Subcutaneous abdominal adipose tissue (tissue), 5 donors: ENCODE measurements at regions not wholly inside any gene's neighbourhood (a gene's known extent, or its start where the extent isn't known, plus 50 kb on each side); places are given as distances from the start of the nearest gene placed in this dataset.

Experiments used
- H3K27ac ChIP-seq: one replicate; pipeline ENCODE4 v1.7.0; 2013; ENCODE audit warnings: low read depth, mild to moderate bottlenecking, inconsistent platforms, low read length, moderate library complexity
- H3K27me3 ChIP-seq, 5 donors: one replicate each; pipeline ENCODE4 v1.7.0; 2013; ENCODE audit warnings: low read length in 5 of 5, inconsistent platforms in 1 of 5; ENCODE audit not compliant: control insufficient read depth in 5 of 5, insufficient read depth in 4 of 5
- H3K36me3 ChIP-seq, 5 donors: one replicate each; pipeline ENCODE4 v1.7.0; 2013; ENCODE audit warnings: low read length in 5 of 5; ENCODE audit not compliant: control insufficient read depth in 5 of 5, insufficient read depth in 5 of 5
- H3K4me1 ChIP-seq, 5 donors: one replicate each; pipeline ENCODE4 v1.7.0; 2013; ENCODE audit warnings: low read length in 5 of 5, mild to moderate bottlenecking in 3 of 5, moderate library complexity in 1 of 5; ENCODE audit not compliant: control insufficient read depth in 5 of 5, insufficient read depth in 5 of 5
- H3K4me3 ChIP-seq, 5 donors: one replicate each; pipeline ENCODE4 v1.7.0; 2013; ENCODE audit warnings: low read length in 5 of 5, low read depth in 1 of 5
- H3K9ac ChIP-seq, 5 donors: one replicate each; pipeline ENCODE4 v1.7.0; 2013; ENCODE audit warnings: low read length in 5 of 5, mild to moderate bottlenecking in 4 of 5, moderate library complexity in 3 of 5
- H3K9me3 ChIP-seq, 5 donors: one replicate each; pipeline ENCODE4 v1.7.0; 2013; ENCODE audit warnings: low read length in 5 of 5; ENCODE audit not compliant: control insufficient read depth in 5 of 5
- donor health status: healthy.
- donor health status: healthy.
- donor health status: healthy.
- donor health status: healthy.
- donor health status: healthy.

DNA sequence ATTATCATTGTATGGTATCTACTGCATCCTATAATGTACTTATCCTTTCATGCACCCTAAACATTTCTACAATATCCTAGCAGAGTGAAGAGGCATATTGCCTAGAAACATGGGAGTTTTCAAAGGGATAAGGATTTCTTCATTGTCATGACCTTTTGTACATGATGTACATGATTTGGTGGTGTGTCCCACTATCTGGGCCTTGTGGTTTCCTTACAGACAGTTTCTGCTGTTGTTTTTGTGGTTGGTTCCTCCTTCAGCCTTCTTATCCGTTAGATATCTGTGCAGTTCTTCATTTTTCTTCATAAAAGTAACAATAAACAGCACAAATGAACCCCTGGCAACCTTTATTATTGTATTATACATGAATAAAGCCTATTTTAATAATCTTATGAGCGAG lies 70.4 kb upstream of the BACH1 start:
- Histone ChIP-seq H3K4me3 (no peak overlapping the region), H3K27ac (no peak overlapping the region), H3K36me3 (no peaks in the 10 kb centered on the region), H3K9me3 (no peaks in the 10 kb centered on the region), H3K9ac (no peak overlapping the region), H3K27me3 (no peaks in the 10 kb centered on the region), H3K4me1 (no peaks in the 10 kb centered on the region)

DNA sequence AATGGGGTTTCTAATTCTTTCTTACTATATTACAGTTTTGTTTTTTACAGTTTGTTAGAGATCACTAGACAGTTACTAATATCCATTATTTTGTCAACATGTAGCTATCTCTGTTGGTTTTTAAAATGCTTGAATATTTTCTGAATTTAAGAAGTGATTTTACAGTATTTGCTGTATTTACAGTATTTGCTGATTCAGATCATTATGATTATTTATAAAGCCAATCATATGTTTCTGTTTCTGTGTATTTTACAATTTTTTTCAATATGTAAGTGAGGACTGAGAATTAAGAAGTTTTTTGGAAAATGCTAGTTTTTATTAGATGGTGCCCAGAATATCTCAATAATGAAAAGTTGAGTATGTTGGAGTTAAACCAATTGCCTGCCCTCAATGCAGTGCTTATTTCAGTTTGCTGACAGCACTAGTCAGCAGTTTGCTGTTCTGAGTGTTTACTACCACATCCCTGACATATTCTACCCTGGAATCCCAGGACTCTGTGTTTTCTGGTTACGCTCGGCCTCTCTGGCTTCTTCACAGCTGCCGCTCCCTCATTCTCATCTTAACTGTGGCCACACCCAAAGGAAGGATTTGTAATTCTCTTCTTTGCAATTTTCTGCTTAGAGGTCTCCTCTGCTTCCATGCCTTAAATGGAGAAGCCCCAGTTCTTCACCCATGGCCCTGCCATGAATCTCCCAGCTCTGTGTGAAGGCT lies 68.0 kb upstream of the BACH1 start:
- H3K27ac ChIP-seq, result no peak overlapping the region
- H3K36me3 ChIP-seq, result no peaks in the 10 kb centered on the region
- H3K27me3 ChIP-seq, result no peaks in the 10 kb centered on the region
- H3K4me3 ChIP-seq, result no peak overlapping the region
- no peak overlapping the region for H3K9ac ChIP-seq
- H3K4me1 ChIP-seq, result peaks cover 0 to 10% (median 0%) of the 10 kb centered on the region in 5 donors
- H3K9me3 ChIP-seq, result no peaks in the 10 kb centered on the region

DNA sequence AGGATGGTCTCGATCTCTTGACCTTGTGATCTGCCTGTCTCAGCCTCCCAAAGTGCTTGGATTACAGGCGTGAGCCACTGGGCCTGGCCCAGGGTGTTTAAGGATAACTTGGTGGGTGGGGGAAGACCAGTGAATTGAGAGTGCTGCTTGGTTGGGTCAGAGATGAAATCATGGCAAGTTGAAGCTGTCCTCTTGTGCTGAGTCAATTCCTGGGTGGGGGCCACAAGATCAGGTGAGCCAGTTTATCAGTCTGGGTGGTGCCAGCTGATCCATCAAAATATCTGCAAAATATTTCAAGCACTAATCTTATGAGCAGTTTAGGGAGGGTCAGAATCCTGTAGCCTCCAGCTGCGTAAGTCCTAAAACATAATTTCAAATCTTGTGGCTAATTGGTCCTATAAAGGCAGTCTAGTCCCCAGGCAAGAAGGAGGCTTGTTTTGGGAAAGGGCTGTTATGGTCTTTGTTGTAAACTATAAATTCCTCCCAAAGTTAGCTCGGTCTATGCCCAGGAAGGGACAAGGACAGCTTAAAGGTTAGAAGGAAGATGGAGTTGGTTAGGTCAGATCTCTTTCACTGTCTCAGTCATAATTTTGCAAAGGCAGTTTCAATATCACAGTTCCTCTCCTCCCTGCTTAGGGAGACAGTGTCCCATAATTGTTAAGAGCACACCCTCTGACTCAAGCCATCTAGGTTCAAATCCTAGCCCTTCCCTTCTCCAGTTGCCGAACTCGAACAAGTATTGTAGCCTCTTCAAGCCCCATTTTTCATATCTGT lies 66.8 kb upstream of the BACH1 start:
- Histone ChIP-seq H3K9me3 (no peaks in the 10 kb centered on the region), H3K27ac (no peak overlapping the region)

DNA sequence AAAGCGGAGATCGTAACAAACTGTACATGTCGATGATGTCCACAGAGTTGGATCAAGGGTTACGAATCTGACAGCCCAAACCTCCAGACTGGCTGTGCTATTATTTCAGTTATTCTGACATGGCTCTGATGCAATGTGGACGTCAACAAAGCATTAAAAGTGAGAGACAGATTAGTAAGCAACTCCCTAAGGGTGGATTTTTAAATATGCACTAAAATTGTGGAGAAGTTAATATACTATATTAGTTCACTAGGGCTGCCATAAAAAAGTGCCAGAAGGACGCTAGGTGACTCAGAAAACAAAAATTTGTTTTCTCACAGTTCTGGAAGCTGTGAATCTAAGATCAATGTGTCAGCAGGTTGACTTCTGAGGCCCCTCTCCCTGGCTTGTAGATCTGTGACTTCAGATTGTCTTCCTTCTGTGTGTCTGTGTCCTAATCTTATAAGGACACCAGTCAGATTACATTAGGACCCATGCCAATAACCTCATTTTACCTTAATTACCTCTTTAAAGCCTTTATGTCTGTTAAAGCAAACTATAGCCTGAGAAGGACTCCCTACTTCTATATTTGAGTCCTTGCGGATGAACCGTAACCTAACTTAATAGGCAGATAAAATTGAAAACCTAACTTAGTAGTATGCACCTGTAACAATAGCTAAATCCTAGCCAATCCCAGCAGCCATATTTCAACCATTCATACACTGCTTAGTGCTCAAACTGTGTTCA lies 66.0 kb upstream of the BACH1 start:
- H3K27me3 ChIP-seq, result no peaks in the 10 kb centered on the region
- H3K4me1 ChIP-seq, result peaks cover 2 to 23% (median 9%) of the 10 kb centered on the region in 5 donors
- H3K9me3 ChIP-seq, result no peaks in the 10 kb centered on the region
- H3K4me3 ChIP-seq, result no peak overlapping the region
- no peaks in the 10 kb centered on the region for H3K36me3 ChIP-seq
- no peak overlapping the region for H3K9ac ChIP-seq
- no peak overlapping the region for H3K27ac ChIP-seq

More for the DNA sequence above, 66.8 kb upstream of the BACH1 start:
- peaks cover under 1 to 16% (median 3%) of the 10 kb centered on the region in 5 donors for H3K4me1 ChIP-seq
- no peaks in the 10 kb centered on the region for H3K36me3 ChIP-seq
- H3K9ac ChIP-seq, result no peak overlapping the region
- H3K4me3 ChIP-seq, result no peak overlapping the region
- H3K27me3 ChIP-seq, result no peaks in the 10 kb centered on the region

DNA sequence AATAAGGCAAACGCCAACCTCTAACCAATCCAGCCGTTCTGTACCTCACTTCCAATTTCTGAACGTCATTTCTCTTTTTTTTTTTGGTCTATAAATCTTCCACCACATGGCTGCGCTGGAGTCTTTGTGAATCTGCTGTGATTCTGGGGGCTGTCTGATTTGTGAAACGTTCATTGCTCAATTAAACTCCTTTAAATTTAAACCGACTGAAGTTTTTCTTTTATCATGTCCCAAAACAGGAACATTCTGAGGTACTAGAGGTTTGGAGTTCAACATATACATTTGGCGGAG lies 65.5 kb upstream of the BACH1 start:
- Histone ChIP-seq H3K36me3 (no peaks in the 10 kb centered on the region), H3K9ac (no peak overlapping the region), H3K4me1 (peaks cover 2 to 28% (median 13%) of the 10 kb centered on the region in 5 donors), H3K9me3 (no peaks in the 10 kb centered on the region), H3K27ac (no peak overlapping the region), H3K27me3 (no peaks in the 10 kb centered on the region), H3K4me3 (no peak overlapping the region)

DNA sequence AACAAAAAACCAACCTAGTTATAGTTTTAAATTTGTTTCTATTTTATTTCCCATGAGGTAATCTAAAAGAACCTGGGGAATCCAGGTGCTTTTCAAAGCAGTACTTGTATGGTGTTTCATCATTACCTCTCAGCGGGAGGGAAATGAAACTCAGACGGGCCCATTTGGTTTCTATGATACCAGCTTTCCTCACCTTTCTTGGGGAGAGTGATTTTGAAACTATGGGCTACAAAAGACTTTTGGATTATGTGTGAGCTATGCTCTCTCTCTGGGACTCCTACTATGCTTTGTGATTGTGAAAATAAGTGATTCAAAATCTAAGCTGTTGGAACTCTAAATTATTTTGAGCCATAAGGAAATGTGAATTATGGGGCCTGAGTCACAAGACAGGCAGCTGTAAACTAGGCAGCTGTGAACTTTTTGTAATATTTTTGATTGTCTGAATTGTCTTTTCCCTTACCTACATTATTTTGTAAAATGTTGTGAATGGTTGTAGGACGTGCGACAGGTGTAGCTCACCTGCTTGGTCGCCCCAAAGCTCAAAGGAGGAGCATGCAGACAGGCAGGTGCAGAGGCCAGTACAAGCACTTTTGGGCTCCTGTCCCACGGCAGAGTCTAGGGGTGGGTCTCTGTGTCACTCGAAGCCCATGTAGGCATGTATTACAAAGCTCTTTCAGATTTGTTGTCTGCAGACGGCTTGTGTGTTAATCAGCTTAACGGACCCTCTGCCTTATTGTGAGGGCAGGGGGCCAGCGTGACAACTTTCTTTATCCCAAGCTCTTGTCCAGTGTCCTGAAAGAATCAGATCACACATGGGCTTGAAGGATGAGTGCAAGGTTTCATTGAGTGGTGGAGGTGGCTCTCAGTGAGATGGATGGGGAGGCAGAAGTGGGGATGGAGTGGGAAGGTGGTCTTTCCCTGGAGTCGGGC lies 64.8 kb upstream of the BACH1 start:
- H3K4me1 ChIP-seq, result peaks cover 2 to 29% (median 16%) of the 10 kb centered on the region in 5 donors
- H3K9me3 ChIP-seq, result no peaks in the 10 kb centered on the region
- no peak overlapping the region for H3K9ac ChIP-seq
- H3K36me3 ChIP-seq, result no peaks in the 10 kb centered on the region
- no peak overlapping the region for H3K27ac ChIP-seq
- H3K4me3 ChIP-seq, result no peak overlapping the region
- no peaks in the 10 kb centered on the region for H3K27me3 ChIP-seq

DNA sequence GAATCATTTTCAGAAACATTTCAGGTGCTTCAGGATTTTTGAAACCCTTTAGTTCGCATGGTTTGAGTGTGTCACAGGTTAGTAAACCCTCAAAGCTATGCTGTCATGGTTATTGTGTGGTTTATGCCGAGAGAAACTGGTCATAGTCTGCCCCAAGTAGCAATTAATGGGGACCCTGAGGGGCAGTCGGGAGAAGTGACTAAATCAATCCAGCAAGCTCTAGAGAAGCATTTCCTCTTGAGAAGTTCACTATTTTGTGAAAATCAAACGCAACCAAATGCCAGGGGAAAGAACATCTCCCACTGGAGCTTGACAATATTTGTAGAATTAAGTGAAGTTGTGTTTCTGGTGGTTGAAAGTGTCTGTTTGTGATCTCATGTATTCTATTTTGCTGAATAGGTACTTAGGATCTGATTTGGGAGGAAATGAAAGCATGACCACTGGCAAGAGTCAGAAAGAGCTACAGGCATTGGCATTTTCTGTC lies 63.0 kb upstream of the BACH1 start:
- Histone ChIP-seq H3K27me3 (no peaks in the 10 kb centered on the region), H3K9ac (no peak overlapping the region), H3K27ac (no peak overlapping the region), H3K4me3 (peak overlapping the region in 1 of 5 donors; percentile 3), H3K36me3 (no peaks in the 10 kb centered on the region), H3K9me3 (no peaks in the 10 kb centered on the region), H3K4me1 (peaks cover 2 to 29% (median 16%) of the 10 kb centered on the region in 5 donors)

DNA sequence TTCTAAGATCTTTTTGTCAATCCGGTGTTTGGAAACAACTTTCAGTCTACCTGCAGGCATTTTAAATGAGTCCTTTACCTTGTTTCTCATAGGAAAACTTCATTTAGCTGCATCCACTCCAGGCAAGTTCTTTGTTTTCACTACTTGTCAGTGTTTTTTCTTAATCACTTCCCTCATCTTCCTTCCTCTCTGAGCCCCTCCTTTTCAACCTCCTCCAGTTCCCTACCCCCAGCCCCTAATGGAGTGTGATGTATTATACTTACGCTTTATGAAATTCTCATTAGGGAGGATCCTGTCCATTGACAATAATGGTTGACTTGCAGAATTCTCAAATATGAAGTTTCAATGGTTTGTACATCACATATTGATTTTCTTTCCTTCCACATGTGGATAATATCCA lies 62.5 kb upstream of the BACH1 start:
- no peak overlapping the region for H3K4me3 ChIP-seq
- peaks cover 2 to 29% (median 16%) of the 10 kb centered on the region in 5 donors for H3K4me1 ChIP-seq
- H3K27me3 ChIP-seq, result no peaks in the 10 kb centered on the region
- H3K36me3 ChIP-seq, result no peaks in the 10 kb centered on the region
- H3K9me3 ChIP-seq, result no peaks in the 10 kb centered on the region
- H3K27ac ChIP-seq, result no peak overlapping the region
- H3K9ac ChIP-seq, result no peak overlapping the region

DNA sequence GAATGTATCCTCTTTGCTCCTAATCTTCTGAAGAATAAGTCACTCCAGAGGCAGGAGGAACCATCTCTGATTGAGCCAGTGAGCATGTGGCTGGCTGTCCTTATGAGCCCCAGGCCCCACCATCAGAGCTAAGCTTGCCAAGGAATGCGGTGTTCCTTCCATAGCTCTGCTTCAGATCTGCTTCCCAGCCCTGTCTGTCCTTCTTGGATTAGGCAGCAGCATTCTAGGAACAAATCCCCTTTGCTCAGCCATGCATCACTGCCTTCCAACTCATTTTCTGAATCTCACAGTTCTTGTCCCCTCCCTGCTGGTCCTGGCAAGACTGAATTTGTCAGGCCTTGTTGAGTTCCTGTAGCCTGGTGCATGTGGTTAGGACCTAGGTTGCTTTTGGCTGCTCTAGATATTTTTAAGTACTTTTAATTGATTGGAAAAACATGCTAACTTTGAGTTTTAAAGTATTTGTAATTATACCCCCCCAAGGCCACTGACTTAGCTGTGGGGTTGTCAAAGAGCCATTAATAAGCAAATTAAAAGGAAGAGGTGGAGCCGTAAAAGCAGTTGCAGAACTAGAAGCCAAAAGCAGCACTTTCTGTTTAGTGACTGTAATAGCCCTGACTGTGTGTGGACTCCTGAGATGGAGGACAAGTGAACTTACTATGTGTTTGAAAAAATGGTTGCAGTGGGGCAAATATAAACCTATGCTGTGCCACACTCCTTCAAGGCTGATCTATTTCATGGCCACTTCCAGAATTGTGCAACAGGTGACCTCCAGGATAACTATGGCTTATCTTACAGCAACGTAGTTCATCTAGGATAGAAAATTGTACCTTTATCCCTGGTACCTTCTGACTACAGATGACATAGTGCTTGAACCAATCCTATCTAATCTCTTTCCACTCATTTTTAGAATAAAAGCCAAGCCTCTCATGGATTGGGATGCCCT lies 61.3 kb upstream of the BACH1 start:
- Histone ChIP-seq H3K27ac (no peak overlapping the region), H3K4me1 (peaks cover 2 to 29% (median 16%) of the 10 kb centered on the region in 5 donors), H3K9ac (no peak overlapping the region), H3K27me3 (no peaks in the 10 kb centered on the region), H3K4me3 (no peak overlapping the region), H3K36me3 (no peaks in the 10 kb centered on the region), H3K9me3 (no peaks in the 10 kb centered on the region)
